K562 (cell line): ENCODE measurements at regions not wholly inside any gene's neighbourhood (a gene's known extent, or its start where the extent isn't known, plus 50 kb on each side); places are given as distances from the start of the nearest gene placed in this dataset.
A peak's percentile ranks its signal among the peaks of the same experiment; 100 is the strongest.

Experiments
- CBX1 ChIP-seq: sonication (generic); IDR thresholded peaks from 2 replicates; pipeline ENCODE4 v1.6.1; 2016; ENCODE audit warnings: antibody characterized with exemption, low read depth, mild to moderate bottlenecking
- CCAR2 ChIP-seq: fragments of 200-400 bp; formaldehyde crosslinking; IDR thresholded peaks from 2 replicates; pipeline ENCODE4 v1.6.1; 2017; ENCODE audit warnings: mild to moderate bottlenecking, low read depth, low read length
- EP400 ChIP-seq: fragments of 450-650 bp; IDR thresholded peaks from 2 replicates; pipeline ENCODE4 v1.6.1; 2017; ENCODE audit warnings: antibody characterized with exemption, mild to moderate bottlenecking, moderate library complexity
- ILF3 ChIP-seq: fragments of 450-650 bp; IDR thresholded peaks from 2 replicates; pipeline ENCODE4 v1.6.1; 2018; ENCODE audit warnings: antibody characterized with exemption, mild to moderate bottlenecking, moderate library complexity, borderline replicate concordance
- MAFK ChIP-seq: IDR thresholded peaks from 2 replicates; pipeline ENCODE4 v1.6.1; 2011; ENCODE audit warnings: low read length, improper control_type of control experiment
- MGA ChIP-seq: fragments of 450-650 bp; IDR thresholded peaks from 2 replicates; pipeline ENCODE4 v1.6.1; 2016; ENCODE audit warnings: mild to moderate bottlenecking, moderate library complexity
- RBM15 ChIP-seq: fragments of 200-400 bp; formaldehyde crosslinking; IDR thresholded peaks from 2 replicates; pipeline ENCODE4 v1.6.1; 2018; ENCODE audit warnings: mild to moderate bottlenecking, low read length, moderate library complexity; ENCODE audit not compliant: insufficient read depth
- RFX1 ChIP-seq: fragments of 450-650 bp; IDR thresholded peaks from 2 replicates; pipeline ENCODE4 v1.6.1; 2016; ENCODE audit warnings: mild to moderate bottlenecking, moderate library complexity
- SMAD1 ChIP-seq: fragments of 150-350 bp; IDR thresholded peaks from 2 replicates; pipeline ENCODE4 v1.6.1; 2014; ENCODE audit warnings: low read length, low read depth; ENCODE audit not compliant: partially characterized antibody
- ZBED1 ChIP-seq: IDR thresholded peaks from 2 replicates; pipeline ENCODE4 v1.6.1; 2014
- ZNF197 ChIP-seq: fragments of 200-800 bp; sonication (Bioruptor generic); IDR thresholded peaks from 2 replicates; pipeline ENCODE4 v1.6.1; 2016; ENCODE audit warnings: low read depth, missing genetic modification characterization, missing compliant biosample characterization
- ZNF23 ChIP-seq: fragments of 250-450 bp; sonication (Bioruptor Pico); IDR thresholded peaks from 2 replicates; pipeline ENCODE4 v1.4.0; 2020; ENCODE audit warnings: mild to moderate bottlenecking
- ZNF354B ChIP-seq: fragments of 250-450 bp; sonication (Bioruptor Pico); IDR thresholded peaks from 2 replicates; pipeline ENCODE4 v1.4.0; 2020
- ZNF41 ChIP-seq: fragments of 250-450 bp; sonication (Bioruptor Pico); conservative IDR thresholded peaks from 2 replicates; pipeline ENCODE4 v1.4.0; 2020; ENCODE audit warnings: mild to moderate bottlenecking
- ZNF507 ChIP-seq: conservative IDR thresholded peaks from 2 replicates; pipeline ENCODE4 v1.6.1; 2017; ENCODE audit warnings: missing genetic modification characterization, missing compliant biosample characterization

GRCh38 chr5:7261900-7262299 is 134.0 kb upstream of the ADCY2 start (continued):
- no peak for TF ChIP-seq MGA
- TF ChIP-seq ILF3 = no peak
- TF ChIP-seq ZNF507 (tag) = peak; percentile 92
- TF ChIP-seq RFX1 = no peak
- no peak for TF ChIP-seq CBX1
- no peak for TF ChIP-seq CCAR2
- TF ChIP-seq ZNF23 (CRISPR knock-in tag) = no peak
- TF ChIP-seq SMAD1 = no peak
- TF ChIP-seq ZNF41 (CRISPR knock-in tag) = no peak
- TF ChIP-seq RBM15 = no peak
- peak; percentile 56; the same call in 1 of the 2 replicates for TF ChIP-seq ZNF354B (CRISPR knock-in tag)
- no peak for TF ChIP-seq ZBED1
- TF ChIP-seq MAFK = no peak
- TF ChIP-seq EP400 = no peak
- TF ChIP-seq ZNF197 (CRISPR knock-in tag) = no peak
